ENCODE measurements at regions not wholly inside any gene's neighbourhood (a gene's known extent, or its start where the extent isn't known, plus 50 kb on each side); places are given as distances from the start of the nearest gene placed in this dataset.

- Histone ChIP-seq H3K36me3 (no peaks in the 10 kb centered on the region), H3K27ac (no peak overlapping the region), H3K9me3 (no peaks in the 10 kb centered on the region), H3K27me3 (no peaks in the 10 kb centered on the region), H3K4me1 (no peaks in the 10 kb centered on the region), H3K4me3 (no peak overlapping the region)
- intact Hi-C loops (cut with DNase I; ENCODE audit: low total_unique reads): no loop called here
- DNase-seq: no peak
- TF ChIP-seq, protein P1, sequence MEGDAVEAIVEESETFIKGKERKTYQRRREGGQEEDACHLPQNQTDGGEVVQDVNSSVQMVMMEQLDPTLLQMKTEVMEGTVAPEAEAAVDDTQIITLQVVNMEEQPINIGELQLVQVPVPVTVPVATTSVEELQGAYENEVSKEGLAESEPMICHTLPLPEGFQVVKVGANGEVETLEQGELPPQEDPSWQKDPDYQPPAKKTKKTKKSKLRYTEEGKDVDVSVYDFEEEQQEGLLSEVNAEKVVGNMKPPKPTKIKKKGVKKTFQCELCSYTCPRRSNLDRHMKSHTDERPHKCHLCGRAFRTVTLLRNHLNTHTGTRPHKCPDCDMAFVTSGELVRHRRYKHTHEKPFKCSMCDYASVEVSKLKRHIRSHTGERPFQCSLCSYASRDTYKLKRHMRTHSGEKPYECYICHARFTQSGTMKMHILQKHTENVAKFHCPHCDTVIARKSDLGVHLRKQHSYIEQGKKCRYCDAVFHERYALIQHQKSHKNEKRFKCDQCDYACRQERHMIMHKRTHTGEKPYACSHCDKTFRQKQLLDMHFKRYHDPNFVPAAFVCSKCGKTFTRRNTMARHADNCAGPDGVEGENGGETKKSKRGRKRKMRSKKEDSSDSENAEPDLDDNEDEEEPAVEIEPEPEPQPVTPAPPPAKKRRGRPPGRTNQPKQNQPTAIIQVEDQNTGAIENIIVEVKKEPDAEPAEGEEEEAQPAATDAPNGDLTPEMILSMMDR (IDR thresholded peaks at IDR 0.05): no peak
Observed at GRCh38 chr6:151186306-151186705, 53.5 kb upstream of the AKAP12 start.

GRCh38 chr6:151186804-151187330 is 52.9 kb upstream of the AKAP12 start:
- Histone ChIP-seq H3K4me1 (no peaks in the 10 kb centered on the region), H3K27me3 (no peaks in the 10 kb centered on the region), H3K9me3 (no peaks in the 10 kb centered on the region), H3K4me3 (no peak overlapping the region), H3K36me3 (no peaks in the 10 kb centered on the region), H3K27ac (no peak overlapping the region)
- intact Hi-C loops (cut with DNase I; ENCODE audit: low total_unique reads): no loop called here
- DNase-seq: no peak
- TF ChIP-seq, protein P1 (IDR thresholded peaks at IDR 0.05): no peak
